GM20000 (cell line): ENCODE measurements at regions not wholly inside any gene's neighbourhood (a gene's known extent, or its start where the extent isn't known, plus 50 kb on each side); places are given as distances from the start of the nearest gene placed in this dataset.
"Not testable (repeated sequence)": the region's sequence is repeated elsewhere in the genome, so short reads cannot be mapped to it uniquely, and the experiment has no call there.

ENCODE experiments used
- DNase-seq: peaks from one replicate; pipeline ENCODE4 v3.0.0; 2012; ENCODE audit warnings: low spot score
- TF ChIP-seq, protein P1 (sequence below): IDR thresholded peaks from 2 replicates; pipeline ENCODE4 v1.5.1; 2012; ENCODE audit warnings: mild to moderate bottlenecking, control low read depth; ENCODE audit errors: extremely low read depth, missing control alignments

DNA sequence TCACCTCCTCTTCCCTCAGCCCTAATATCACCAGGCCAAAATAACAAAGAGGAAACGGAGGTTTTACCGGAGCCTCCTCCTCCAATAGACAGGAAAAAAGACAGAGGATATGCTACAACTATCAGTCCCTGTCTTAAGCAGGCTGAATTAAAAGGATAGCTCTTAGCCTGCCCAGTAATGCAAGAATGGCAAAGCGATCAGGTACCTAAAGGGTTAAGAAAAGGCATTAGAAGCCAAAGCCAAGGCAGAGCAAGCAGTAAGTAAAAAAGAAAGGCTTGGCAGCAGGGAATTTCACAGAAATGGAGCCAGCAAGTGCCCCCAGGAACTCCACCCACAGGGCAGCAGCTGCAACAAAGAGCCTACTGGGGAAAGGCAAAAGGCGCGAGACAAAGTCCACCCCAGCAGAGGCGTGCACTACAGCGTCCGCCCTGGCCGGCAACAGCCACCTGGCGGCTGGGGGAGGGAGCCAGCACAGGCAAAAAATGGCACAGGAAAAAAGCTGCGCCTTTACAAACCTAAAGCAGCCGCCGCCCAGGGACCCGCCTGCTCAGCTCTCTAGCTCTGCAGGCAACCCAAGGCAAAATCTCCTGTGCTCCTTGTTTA, 220.6 kb upstream of the ZC4H2 start:
- TF ChIP-seq, protein P1, sequence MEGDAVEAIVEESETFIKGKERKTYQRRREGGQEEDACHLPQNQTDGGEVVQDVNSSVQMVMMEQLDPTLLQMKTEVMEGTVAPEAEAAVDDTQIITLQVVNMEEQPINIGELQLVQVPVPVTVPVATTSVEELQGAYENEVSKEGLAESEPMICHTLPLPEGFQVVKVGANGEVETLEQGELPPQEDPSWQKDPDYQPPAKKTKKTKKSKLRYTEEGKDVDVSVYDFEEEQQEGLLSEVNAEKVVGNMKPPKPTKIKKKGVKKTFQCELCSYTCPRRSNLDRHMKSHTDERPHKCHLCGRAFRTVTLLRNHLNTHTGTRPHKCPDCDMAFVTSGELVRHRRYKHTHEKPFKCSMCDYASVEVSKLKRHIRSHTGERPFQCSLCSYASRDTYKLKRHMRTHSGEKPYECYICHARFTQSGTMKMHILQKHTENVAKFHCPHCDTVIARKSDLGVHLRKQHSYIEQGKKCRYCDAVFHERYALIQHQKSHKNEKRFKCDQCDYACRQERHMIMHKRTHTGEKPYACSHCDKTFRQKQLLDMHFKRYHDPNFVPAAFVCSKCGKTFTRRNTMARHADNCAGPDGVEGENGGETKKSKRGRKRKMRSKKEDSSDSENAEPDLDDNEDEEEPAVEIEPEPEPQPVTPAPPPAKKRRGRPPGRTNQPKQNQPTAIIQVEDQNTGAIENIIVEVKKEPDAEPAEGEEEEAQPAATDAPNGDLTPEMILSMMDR, result no peak
- DNase-seq, result peak; percentile 1

DNA sequence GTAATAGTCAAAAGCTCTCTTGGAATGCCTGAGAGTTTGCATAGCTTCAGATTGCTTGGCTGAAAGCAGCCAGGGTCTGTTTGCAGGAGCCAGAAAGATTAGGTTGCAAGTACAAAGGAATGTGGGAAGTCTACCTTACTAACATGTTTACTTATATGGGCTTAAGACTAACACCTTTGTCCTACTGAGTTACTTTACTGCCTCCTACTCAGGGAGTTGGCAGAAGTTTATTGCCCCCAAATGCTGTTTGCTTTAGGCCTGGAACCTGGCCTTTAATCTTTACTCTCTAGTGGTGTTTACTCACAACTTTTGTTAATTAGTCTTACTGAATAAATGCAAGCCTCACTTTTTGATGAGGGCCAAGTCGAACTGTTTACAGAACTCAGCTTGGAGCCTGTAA, 219.4 kb upstream of the ZC4H2 start:
- no peak for DNase-seq

DNA sequence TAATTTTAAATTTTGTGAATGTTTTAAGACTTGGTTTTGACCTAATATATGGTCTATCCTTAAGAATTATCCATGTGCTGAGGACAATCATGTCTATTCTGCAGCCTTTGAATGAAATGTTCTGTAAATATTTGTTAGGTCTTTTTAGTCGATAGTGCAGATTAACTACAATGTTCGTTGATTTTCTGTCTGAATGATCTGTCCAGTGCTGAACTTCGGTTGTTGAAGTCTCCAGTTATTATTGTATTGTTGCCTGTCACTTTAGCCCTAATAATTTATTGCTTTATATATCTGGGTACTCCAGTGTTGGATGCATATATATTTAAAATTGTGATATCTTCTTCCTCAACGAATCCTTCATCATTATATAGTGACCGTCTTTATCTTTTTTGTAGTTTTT, 218.3 kb upstream of the ZC4H2 start:
- DNase-seq, result no peak
- TF ChIP-seq, protein P1, result no peak

More for the DNA sequence above, 219.4 kb upstream of the ZC4H2 start:
- TF ChIP-seq, protein P1, result no peak

DNA sequence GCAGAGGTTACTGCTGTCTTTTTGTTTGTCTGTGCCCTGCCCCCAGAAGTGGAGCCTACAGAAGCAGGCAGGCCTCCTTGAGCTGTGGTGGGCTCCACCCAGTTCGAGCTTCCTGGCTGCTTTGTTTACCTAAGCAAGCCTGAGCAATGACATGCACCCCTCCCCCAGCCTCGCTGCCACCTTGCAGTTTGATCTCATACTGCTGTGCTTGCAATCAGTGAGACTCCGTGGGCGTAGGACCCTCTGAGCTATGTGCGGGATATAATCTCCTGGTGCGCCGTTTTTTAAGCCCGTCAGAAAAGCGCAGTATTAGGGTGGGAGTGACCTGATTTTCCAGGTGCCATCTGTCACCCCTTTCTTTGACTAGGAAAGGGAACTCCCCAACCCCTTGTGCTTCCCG, 187.1 kb upstream of the ZC4H2 start:
- DNase-seq, result not testable (repeated sequence)

DNA sequence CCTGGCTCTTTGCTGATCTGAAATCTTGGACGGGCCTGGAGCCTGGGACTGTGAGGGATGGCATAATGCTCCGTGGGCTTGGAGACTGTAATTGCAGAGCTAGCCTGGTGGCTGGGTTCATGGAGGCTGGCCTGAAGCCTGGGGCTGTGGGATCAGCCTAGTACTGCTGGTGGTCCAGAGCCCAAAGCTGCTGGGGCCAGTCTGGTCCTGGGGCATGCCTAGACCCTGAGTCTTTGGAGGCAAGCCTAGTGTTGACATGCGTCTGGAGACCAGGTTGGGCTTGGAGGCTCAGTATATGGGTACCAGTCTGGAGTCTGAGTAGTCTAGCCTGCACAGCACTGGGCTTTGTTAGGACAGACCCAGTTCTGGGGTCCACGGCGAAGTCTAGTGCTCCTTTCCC, 172.0 kb upstream of the ZC4H2 start:
- no peak for DNase-seq
- TF ChIP-seq, protein P1, result no peak

DNA sequence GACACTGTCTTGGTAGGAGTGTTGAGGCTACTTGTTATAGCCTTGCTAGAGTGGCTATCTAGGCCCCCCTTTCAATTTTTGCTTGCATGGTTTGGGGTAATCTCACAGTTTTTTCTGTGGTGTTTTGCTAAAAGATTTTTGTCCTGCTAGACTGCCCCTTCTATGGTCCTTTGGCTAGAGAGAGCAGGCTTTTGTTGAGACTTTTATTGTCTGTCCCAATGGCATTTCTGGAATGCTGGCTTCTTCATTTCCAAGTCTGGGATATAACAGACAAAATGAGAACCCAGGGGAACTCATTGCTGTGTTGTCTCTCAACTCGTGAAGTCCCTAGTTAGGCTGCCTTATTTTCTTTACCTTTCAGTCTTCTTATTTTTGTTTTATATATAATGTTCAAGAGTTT, 160.2 kb upstream of the ZC4H2 start:
- TF ChIP-seq, protein P1, result no peak
- no peak for DNase-seq

DNA sequence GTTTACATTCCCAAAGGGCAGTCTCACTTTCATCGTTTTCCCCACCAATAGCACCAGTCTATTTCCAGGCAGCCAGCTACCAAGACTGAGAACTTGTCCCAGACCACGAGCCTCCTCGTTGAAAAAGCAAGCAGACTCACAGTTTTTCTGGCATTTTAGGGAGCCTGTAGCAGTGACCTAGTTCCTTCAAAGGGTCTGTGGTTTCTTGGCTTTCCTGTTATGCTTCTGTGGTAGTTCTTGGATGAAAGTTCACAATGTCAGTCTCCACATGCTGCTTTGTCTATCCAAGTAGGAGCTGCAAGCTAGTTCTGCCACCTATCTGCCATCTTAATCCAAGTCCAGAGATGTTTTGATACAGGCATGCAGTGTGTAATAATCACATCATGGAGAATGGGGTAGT, 151.6 kb upstream of the ZC4H2 start:
- no peak for DNase-seq
- TF ChIP-seq, protein P1, result no peak

DNA sequence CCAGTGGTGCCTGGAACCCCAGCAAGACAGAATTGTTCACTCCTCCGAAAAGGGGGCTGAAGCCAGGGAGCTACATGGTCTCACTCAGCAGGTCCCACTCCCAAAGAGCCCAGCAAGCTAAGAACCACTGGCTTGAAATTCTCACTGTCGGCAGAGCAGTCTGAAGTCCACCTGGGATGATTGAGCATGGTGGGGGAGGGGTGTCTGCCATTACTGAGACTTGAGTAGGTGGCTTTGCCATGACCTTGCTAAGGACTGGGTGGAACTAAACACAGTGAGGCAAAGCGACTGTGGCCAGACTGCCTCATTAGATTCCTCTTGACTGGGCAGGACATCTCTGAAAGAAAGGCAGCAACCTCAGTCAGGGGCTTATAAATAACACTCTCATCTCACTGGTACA, 122.6 kb upstream of the ZC4H2 start:
- no peak for DNase-seq
- TF ChIP-seq, protein P1, result no peak
